Ovary (tissue), 3 donors: ENCODE measurements at regions not wholly inside any gene's neighbourhood (a gene's known extent, or its start where the extent isn't known, plus 50 kb on each side); places are given as distances from the start of the nearest gene placed in this dataset.

Experiments
- CTCF ChIP-seq, 3 donors: fragments of 450-650 bp in 2 of 3; fragments of 200-600 bp in 1 of 3; IDR thresholded peaks; one replicate each; pipeline versions ENCODE4 v1.5.1 to v1.8.0; 2016 to 2022; ENCODE audit warnings: antibody characterized with exemption in 3 of 3, mild to moderate bottlenecking in 1 of 3
- EP300 ChIP-seq: sonication (generic); formaldehyde crosslinking; IDR thresholded peaks from one replicate; pipeline ENCODE4 v1.6.1; 2017; ENCODE audit warnings: antibody characterized with exemption
- donor health status: DM: no; HTN: no; CAD: no.

- no peak for TF ChIP-seq CTCF (IDR thresholded peaks at IDR 0.05)
- TF ChIP-seq EP300, result no peak
These were observed 1181.3 kb downstream of the SLITRK1 start for GRCh38 chr13:82701020-82701419.
